IMR-90 (cell line): ENCODE measurements at regions not wholly inside any gene's neighbourhood (a gene's known extent, or its start where the extent isn't known, plus 50 kb on each side); places are given as distances from the start of the nearest gene placed in this dataset.

Experiments used
- CTCF ChIP-seq: conservative IDR thresholded peaks from 2 replicates; pipeline ENCODE4 v1.5.1; 2012; ENCODE audit warnings: mild to moderate bottlenecking, low read depth, low read length, improper control_type of control experiment
- RCOR1 ChIP-seq: IDR thresholded peaks from 2 replicates; pipeline ENCODE4 v1.6.1; 2012; ENCODE audit warnings: mild to moderate bottlenecking, low read length, improper control_type of control experiment; ENCODE audit not compliant: insufficient replicate concordance

GRCh38 chr6:96345501-96345900 lies 176.1 kb upstream of the UFL1 start:
- TF ChIP-seq CTCF = no peak
- no peak for TF ChIP-seq RCOR1
